Glomerular visceral epithelial cell (primary cell): ENCODE measurements at regions not wholly inside any gene's neighbourhood (a gene's known extent, or its start where the extent isn't known, plus 50 kb on each side); places are given as distances from the start of the nearest gene placed in this dataset.
A peak's percentile ranks its signal among the peaks of the same experiment; 100 is the strongest.

Source experiments
- DNase-seq: peaks from one replicate; pipeline ENCODE4 v3.0.0-alpha.2; 2016; ENCODE audit errors: extremely low spot score

DNA sequence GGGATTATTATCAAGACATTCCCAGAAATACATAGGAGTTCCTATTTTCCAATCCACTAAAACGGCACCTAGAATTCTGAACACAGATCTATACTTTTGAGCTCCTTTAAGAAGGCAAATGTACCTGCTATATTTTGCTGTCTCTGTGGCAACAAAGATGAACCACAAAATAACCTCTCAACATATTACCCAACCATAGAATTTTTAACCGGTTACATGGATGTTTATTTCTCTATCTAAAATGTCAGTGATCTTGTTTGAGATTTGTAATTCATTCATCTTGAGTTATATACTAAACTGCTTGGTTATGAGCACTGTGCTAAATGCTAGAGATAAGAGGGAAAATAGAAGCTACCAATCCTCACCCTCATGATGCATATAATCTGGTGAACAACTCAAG lies 117.5 kb upstream of the HMGCLL1 start:
- DNase-seq, result no peak

- no peak for DNase-seq
These were observed 117.0 kb upstream of the HMGCLL1 start for GRCh38 chr6:55696041-55696440.

- DNase-seq, result no peak
These were observed 115.8 kb upstream of the HMGCLL1 start for GRCh38 chr6:55694759-55695158.

DNA sequence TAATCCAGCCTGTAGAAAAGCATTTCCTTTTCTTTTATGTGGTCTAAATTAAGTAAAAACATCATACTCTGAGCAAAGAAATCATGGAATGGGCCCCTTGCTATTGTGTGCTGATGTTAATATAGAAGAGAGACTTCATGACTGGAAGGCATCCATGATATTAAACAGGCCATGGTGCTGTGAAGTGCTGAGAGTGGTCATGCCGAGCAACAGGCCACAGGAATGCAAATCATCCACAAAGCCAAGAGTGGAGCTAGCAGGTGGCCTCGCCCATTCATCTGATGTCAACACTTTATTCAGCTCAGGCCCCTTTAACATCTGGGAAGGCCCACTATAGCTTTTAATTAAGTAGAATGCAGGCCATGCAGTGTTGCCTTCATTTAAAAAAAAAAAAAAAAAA lies 115.2 kb upstream of the HMGCLL1 start:
- peak; percentile 81 for DNase-seq

- peak; percentile 14 for DNase-seq
These were observed 100.5 kb upstream of the HMGCLL1 start for GRCh38 chr6:55679503-55679902.

DNA sequence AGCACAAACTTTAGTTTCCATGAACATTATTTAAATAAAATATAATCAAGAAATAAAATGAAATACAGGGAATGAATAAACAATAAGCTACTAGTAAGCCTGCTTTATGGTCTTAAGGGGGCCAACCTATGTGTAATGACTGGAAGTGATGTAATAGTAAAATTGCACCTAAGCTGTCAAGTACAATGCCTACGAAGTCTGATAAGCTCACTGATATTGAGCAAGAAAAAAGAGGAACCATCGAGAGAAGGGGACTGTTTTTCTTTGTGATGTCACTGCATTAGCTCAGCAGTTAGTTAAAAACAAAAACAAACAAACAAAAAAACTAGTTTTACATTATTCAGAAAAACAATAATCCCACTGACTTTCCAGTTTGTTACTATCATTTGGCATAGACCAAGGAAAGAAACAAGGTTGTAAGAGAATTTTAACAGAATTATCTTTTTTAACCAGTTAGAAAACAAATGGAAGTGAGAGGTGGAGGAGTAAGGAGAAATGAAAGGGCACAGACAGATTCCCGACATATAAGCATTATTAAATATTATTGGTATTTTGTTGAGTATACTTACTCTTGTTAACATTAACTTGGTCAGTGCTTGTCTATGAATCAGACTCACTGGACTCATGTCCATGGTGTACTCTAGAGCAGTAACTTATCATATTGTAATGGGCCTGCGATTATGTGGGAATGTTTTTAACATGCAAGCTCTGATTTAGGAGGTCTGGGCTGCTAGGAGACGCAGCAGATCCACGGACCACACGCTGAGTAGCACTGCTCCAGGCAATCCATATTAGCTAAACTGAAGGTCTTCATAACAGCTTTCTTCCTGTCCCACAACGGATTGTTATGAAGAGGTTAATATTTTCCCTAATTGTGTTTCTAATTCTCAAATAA lies 99.6 kb upstream of the HMGCLL1 start:
- DNase-seq, result no peak

DNA sequence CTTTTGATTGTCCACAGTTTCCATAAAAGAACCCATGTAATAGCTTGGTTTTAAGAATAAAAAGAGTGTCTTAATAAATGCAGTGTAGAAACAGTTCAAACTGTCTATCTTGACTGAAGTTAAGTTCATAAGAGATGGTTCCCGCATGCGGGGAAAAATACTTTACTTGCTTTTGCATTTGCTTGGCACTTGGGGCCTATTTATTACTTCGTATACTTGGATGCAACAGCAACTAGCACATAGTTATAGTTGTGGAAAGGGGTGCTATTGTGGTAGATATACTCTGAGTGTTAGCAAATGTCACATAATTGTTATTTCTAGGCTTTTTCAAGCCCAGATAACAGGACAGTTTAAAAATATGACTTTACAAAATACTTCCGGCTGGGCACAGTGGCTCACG lies 97.7 kb upstream of the HMGCLL1 start:
- DNase-seq, result no peak

DNA sequence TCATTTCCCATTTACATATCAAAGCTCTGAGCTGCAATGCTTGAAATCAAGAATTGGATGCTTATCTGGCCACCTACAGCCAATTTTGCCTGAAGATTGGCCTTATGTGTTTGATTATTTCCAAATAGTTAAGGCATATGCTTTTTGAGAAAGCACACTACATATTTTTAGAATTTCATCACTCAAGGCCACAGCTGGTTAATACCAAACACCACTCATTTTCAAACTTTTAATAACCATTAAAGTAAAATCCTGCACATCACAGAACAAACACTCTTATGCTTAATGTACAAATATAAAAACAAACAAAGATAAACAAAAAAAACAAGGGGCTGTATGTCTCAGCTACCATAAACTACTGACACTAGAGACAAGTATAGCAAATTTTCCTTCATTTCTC lies 96.9 kb upstream of the HMGCLL1 start:
- DNase-seq, result no peak

- no peak for DNase-seq
These were observed 95.7 kb upstream of the HMGCLL1 start for GRCh38 chr6:55674672-55675071.

DNA sequence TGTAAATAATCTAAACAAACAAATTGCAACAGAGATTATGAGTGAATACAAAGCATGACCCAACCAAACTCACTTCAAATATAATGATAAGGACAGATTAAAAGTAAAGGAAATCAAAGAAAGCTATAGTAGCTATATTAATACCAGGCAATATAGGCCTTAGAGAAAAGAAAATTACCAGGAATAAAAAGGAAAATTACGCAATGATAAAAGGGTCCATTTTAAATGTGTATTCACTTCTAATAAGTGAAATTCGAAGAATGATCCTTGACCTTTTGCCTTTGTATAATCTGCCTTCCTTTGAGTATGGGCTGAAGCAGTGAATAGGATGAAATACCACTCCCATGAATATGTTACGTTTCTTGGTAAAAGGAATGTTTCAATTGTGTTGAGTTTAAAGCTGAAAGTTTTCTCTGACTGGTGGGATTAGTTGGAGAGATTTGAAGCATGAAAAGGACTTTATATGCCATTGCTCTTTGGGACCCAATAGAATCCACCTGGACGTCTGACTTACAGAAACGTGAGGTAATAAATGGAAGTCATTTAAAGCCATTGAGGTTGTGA lies 91.9 kb upstream of the HMGCLL1 start:
- no peak for DNase-seq

GRCh38 chr6:55669028-55669427 lies 90.0 kb upstream of the HMGCLL1 start:
- DNase-seq, result no peak

DNA sequence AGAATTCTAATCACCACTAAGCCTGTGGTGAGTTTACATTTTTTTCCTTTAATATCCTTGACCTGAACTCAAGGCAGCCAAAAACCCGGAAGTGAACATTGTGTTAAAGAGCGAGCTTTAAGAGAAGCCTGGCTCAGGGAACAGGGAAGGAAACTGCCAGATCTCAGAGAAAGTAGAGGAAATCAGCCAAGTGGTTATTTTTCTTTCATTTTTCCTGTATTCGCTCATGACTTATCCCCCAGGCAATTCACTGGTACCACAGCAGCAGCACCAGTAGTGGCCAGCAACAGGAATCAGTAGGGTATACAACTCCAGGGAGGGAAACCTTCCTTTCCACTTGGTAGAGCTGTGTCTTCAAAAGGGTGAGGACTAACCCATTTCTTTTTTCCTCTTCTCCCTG lies 89.6 kb upstream of the HMGCLL1 start:
- DNase-seq, result no peak

- DNase-seq, result no peak
These were observed 88.3 kb upstream of the HMGCLL1 start for GRCh38 chr6:55667341-55667740.

GRCh38 chr6:55666606-55667225 lies 87.7 kb upstream of the HMGCLL1 start:
- DNase-seq, result no peak

GRCh38 chr6:55666037-55666436 lies 87.0 kb upstream of the HMGCLL1 start:
- DNase-seq, result no peak

DNA sequence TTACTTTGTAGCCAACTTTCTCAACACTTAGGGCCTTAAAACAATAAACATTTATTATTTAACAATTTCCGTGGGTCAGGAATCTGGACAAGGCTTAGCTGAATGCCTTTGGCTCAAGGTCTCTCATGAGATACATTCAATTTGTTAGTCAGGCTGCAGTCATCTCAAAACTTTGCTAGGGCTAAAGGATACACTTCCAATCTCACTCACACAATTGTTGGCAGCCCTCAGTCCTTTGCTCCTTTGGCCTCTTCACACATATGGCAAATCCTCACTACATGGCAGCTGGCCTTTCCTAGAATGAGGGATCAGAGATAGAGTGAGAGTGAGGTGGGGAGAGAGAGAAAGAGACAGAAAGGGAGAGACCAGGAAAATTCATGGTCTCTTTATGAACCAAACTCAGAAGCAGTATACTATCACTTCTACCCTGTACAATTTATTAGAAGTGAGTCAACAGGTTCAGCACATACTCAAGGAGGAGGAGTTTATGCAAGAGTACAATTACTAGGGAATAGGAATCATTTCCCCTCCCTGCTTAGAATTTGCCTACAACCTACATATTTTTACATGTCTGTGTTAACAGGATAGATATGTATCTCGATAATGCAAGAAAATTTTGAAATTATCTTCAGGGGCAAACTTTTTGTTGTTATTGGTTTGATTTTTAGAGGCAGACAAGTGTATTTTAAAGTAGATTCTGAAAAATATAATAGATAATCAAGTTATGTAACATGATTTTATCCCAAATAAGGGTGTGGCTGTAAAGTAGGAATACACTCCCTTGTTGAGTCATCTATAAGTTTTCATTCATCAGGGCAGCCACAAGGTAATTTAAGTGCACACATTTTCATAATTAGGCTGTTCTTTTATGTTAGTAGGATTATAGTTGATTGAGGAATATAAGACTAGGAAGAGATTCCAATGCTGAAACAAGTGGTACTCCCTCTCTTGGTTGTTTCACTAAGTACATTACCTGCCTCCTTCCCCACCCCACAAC lies 85.9 kb upstream of the HMGCLL1 start:
- no peak for DNase-seq

DNA sequence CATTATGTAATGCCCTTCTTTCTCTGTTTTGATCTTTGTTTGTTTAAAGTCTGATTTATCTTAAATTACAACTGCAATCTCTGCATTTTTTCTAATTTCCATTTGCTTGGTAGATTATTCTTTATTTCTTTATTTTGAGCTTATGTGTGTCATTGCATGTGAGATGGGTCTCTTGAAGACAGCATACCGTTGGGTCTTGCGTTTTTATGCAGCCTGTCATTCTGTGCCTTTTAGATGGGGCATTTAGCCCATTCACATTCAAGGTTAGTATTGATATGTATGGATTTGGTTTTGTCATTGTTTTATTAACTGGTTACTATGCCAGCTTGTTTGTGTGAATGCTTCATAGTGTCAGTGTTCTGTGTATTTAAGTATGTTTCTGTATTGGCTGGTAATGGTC lies 84.9 kb upstream of the HMGCLL1 start:
- DNase-seq, result no peak

- no peak for DNase-seq
These were observed 80.3 kb upstream of the HMGCLL1 start for GRCh38 chr6:55659304-55659703.

DNA sequence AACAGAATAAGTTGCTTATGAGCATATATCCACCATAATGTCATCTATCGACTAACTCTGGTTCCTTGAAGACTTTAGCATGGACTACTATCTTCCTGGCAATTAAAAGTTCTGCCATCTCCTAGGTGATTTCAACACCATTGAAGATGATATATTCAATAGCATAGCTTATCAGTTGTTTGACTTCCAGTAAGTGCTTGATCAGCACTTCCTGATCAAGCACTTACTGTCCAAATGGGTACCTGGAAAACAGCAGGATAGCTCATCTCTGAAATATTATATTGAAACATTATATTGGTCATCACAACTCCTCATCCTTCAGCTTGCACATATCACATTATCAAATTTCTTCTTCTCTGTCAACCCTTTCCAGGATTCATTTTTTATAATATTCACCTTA lies 75.5 kb upstream of the HMGCLL1 start:
- no peak for DNase-seq

DNA sequence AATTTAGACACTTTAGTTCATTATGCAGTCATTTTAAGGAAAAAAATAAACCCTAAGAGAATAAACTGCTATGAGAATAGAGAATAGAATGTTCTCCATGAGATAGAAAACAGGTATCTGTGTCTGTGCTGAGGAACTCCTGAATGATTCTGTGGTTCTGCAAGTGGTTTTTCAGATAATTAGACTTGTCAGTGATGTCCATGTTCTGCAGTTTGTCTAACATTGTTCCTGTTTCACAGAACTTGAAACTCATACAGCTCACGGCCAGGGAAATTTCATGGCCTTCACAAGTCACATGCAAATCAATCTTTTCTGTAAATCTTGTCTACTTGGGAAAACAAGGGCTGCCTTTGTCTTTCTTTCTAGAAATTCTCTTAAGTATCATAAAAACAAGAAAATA lies 73.4 kb upstream of the HMGCLL1 start:
- DNase-seq, result no peak

GRCh38 chr6:55651015-55651414 lies 72.0 kb upstream of the HMGCLL1 start:
- DNase-seq, result no peak

DNA sequence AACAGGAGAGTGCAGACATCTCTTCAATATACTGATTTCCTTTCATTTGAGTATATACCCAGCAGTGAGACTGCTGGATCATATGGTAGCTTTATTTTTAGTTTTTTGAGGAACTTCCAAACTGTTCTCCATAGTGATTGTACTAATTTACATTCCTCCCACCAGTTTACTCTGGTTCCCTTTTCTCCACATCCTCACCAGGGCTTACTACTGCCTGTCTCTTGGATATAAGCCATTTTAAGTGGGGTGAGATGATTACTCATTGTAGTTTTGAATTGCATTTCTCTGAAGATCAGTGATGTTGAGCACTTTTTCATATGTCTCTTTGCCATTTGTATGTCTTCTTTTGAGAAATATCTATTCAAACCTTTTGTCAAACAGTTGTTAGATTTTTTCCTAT lies 64.9 kb upstream of the HMGCLL1 start:
- no peak for DNase-seq
